Smooth muscle cell (in vitro differentiated cells): ENCODE measurements at regions not wholly inside any gene's neighbourhood (a gene's known extent, or its start where the extent isn't known, plus 50 kb on each side); places are given as distances from the start of the nearest gene placed in this dataset.

Experiments
- DNase-seq: peaks from one replicate; lab custom pipeline; 2025; ENCODE audit not compliant: unreplicated experiment; lab: John Stamatoyannopoulos, UW
- H2AFZ ChIP-seq: fragments of 200-600 bp; sonication (generic); 2 replicates; pipeline ENCODE4 v1.6.0; 2016; ENCODE audit warnings: antibody characterized with exemption, low read depth, mild to moderate bottlenecking
- H3F3A ChIP-seq: fragments of 200-600 bp; sonication (generic); 2 replicates; pipeline ENCODE4 v1.6.0; 2017; ENCODE audit warnings: antibody characterized with exemption, low read depth
- H3K27ac ChIP-seq: fragments of 200-600 bp; sonication (generic); 2 replicates; pipeline ENCODE4 v1.5.1; 2016; ENCODE audit warnings: low read depth, mild to moderate bottlenecking
- H3K27me3 ChIP-seq: fragments of 200-600 bp; sonication (generic); 2 replicates; pipeline ENCODE4 v1.6.1; 2016; ENCODE audit warnings: low read depth, mild to moderate bottlenecking
- H3K36me3 ChIP-seq: fragments of 200-600 bp; sonication (generic); 2 replicates; pipeline ENCODE4 v1.5.1; 2016; ENCODE audit warnings: low read depth
- H3K4me1 ChIP-seq: fragments of 200-600 bp; sonication (generic); 2 replicates; pipeline ENCODE4 v1.5.1; 2016; ENCODE audit warnings: low read depth
- H3K4me2 ChIP-seq: fragments of 200-600 bp; sonication (generic); 2 replicates; pipeline ENCODE4 v1.6.0; 2016; ENCODE audit warnings: mild to moderate bottlenecking
- H3K4me3 ChIP-seq: fragments of 200-600 bp; sonication (generic); 2 replicates; pipeline ENCODE4 v1.5.1; 2016; ENCODE audit warnings: mild to moderate bottlenecking
- H3K79me2 ChIP-seq: fragments of 200-600 bp; sonication (generic); 2 replicates; pipeline ENCODE4 v1.6.0; 2016; ENCODE audit warnings: low read depth, mild to moderate bottlenecking
- H3K9ac ChIP-seq: fragments of 200-600 bp; sonication (generic); 2 replicates; pipeline ENCODE4 v1.6.0; 2016; ENCODE audit warnings: low read depth
- H3K9me3 ChIP-seq: fragments of 200-600 bp; sonication (generic); replicated peaks from 2 replicates; pipeline ENCODE4 v1.5.1; 2016; ENCODE audit warnings: low read depth
- H4K20me1 ChIP-seq: fragments of 200-600 bp; sonication (generic); 2 replicates; pipeline ENCODE4 v1.6.0; 2016; ENCODE audit warnings: low read depth
- WGBS: methylation state at CpG from one replicate; pipeline ENCODE4 v1.1.7; 2016; ENCODE audit warnings: low lambda C conversion rate; 5-methylcytosine and 5-hydroxymethylcytosine counted together
- TF ChIP-seq, protein P1 (sequence below): fragments of 200-600 bp; sonication (generic); IDR thresholded peaks from 2 replicates; pipeline ENCODE4 v1.5.1; 2017; ENCODE audit warnings: borderline replicate concordance, mild to moderate bottlenecking, antibody characterized with exemption; ENCODE audit not compliant: insufficient read depth, poor library complexity, severe bottlenecking

DNA sequence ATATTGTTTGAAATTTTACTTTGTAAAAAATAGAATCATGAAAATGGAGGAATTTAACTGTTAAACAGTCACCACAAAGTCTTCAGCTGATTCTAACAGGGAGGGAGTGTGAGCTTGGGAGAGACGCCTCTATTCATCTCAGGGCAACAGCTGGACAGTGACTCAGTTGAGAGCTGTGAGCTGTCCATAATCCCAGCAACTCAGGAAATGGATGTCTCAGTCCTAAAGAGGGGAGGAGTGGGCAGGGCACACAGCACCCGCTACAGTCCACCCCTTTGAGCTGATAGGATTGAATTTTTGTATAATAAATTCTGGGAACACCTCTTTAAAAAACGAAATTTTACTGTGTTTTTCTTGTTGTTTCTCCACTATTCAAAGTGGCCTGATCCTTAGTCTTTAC, 255.1 kb upstream of the THUMPD2 start:
- no peak overlapping the region for H3K27ac ChIP-seq
- no peak for DNase-seq

DNA sequence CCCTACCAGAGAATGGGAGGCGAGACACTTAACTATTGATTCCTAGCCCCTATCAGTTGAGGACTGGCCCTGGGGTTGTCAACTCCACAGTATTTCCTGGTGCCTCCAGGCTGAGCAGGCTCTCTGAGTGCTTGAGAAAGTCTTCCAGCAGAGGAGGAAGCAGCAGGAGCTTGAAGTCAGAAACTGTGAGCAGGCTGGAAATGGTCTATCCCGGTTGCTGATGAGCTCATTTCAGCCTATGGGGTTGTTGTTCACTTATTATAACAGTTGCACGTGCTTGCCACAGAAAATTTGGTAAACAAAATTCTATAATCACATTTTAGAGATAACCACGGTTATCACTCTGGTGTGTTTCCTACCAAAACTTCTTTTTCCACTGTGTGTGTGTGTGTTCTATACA, 254.7 kb upstream of the THUMPD2 start:
- Histone ChIP-seq H3K36me3 (no peaks in the 10 kb centered on the region), H3K9me3 (no peaks in the 10 kb centered on the region), H3K27me3 (no peaks in the 10 kb centered on the region), H3K4me1 (no peaks in the 10 kb centered on the region), H3K27ac (no peak overlapping the region), H3K9ac (no peak overlapping the region), H3K79me2 (no peaks in the 10 kb centered on the region), H4K20me1 (no peaks in the 10 kb centered on the region), H3K4me3 (no peak overlapping the region), H3F3A (no peaks in the 10 kb centered on the region), H2AFZ (no peak overlapping the region), H3K4me2 (no peak overlapping the region)
- WGBS, result 81% methylated on average over 4 of the region's 4 CpGs
- TF ChIP-seq, protein P1, sequence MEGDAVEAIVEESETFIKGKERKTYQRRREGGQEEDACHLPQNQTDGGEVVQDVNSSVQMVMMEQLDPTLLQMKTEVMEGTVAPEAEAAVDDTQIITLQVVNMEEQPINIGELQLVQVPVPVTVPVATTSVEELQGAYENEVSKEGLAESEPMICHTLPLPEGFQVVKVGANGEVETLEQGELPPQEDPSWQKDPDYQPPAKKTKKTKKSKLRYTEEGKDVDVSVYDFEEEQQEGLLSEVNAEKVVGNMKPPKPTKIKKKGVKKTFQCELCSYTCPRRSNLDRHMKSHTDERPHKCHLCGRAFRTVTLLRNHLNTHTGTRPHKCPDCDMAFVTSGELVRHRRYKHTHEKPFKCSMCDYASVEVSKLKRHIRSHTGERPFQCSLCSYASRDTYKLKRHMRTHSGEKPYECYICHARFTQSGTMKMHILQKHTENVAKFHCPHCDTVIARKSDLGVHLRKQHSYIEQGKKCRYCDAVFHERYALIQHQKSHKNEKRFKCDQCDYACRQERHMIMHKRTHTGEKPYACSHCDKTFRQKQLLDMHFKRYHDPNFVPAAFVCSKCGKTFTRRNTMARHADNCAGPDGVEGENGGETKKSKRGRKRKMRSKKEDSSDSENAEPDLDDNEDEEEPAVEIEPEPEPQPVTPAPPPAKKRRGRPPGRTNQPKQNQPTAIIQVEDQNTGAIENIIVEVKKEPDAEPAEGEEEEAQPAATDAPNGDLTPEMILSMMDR, result no peak
- no peak for DNase-seq

More for the DNA sequence above, 255.1 kb upstream of the THUMPD2 start:
- Histone ChIP-seq H3K4me2 (no peak overlapping the region), H3K27me3 (no peaks in the 10 kb centered on the region), H3K4me3 (no peak overlapping the region), H3K9ac (no peak overlapping the region), H3K79me2 (no peaks in the 10 kb centered on the region), H4K20me1 (no peaks in the 10 kb centered on the region), H3K4me1 (no peaks in the 10 kb centered on the region), H2AFZ (no peak overlapping the region), H3F3A (no peaks in the 10 kb centered on the region), H3K36me3 (no peaks in the 10 kb centered on the region), H3K9me3 (no peaks in the 10 kb centered on the region)
- TF ChIP-seq, protein P1, result no peak
- WGBS, result 67% methylated on average over 3 of the region's 3 CpGs

DNA sequence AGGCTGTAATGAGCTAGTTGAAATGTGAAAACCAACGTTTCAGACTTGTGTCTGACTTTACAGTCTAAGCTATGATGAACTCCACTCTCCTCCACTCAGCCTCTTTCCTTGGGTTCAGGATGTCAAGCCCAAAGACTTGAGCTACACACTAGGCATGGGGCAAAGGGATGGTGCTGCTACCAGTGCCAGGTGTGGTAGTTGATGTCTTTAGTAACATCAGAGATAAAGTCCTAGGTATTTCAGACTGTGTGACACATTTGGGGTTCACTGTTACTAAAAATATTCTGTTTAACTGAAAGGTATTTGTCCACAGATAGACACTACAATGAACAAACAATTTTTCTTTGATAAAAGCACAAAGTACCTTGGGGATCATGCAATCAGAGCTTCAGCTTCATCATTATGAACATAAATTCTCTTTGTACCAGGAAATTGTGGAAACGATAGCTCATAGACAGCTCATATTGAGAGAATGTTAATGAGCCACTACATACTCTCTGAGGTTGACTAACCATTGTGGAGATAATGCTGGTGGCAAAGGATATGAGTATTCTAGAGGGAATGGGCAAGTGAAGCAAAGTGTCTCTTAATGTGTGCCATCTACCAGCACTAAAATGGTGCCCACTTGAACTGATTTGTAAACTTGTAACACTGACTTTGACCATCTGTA, 253.7 kb upstream of the THUMPD2 start:
- TF ChIP-seq, protein P1, result no peak
- Histone ChIP-seq H2AFZ (no peak overlapping the region), H3K4me2 (no peak overlapping the region), H4K20me1 (no peaks in the 10 kb centered on the region), H3K27me3 (no peaks in the 10 kb centered on the region), H3K9ac (no peak overlapping the region), H3K27ac (peak overlapping the region; percentile 48), H3K9me3 (no peaks in the 10 kb centered on the region), H3K79me2 (no peaks in the 10 kb centered on the region), H3K4me1 (no peaks in the 10 kb centered on the region), H3F3A (no peaks in the 10 kb centered on the region), H3K4me3 (no peak overlapping the region), H3K36me3 (no peaks in the 10 kb centered on the region)
- 59% methylated on average over 2 of the region's 2 CpGs for WGBS
- DNase-seq, result no peak

DNA sequence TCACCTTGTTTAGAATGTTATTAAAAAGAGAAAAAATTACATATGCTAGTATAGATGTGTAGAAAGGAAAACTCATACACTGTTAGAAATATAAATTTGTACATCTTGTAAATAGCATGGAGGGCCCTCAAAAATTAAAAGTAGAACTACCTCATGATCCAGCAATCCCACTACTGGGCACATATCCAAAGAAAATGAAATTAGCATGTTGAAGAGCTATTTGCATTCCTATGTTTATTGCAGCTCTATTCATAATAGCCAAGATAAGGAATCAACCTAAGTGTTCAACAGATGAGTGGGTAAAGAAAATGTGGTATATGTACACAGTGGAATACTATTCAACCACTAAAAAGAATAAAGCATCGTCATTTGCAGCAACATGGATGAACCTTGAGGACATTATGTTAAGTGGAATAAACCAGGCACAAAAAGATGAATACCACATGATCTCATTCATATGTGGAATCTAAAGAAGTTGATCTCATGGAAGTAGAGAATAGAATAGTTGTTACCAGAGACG, 251.5 kb upstream of the THUMPD2 start:
- H3K27me3 ChIP-seq, result no peaks in the 10 kb centered on the region
- no peak overlapping the region for H2AFZ ChIP-seq
- no peak overlapping the region for H3K4me2 ChIP-seq
- no peak overlapping the region for H3K27ac ChIP-seq
- no peaks in the 10 kb centered on the region for H3K36me3 ChIP-seq
- no peaks in the 10 kb centered on the region for H4K20me1 ChIP-seq
- H3K9ac ChIP-seq, result no peak overlapping the region
- H3K4me3 ChIP-seq, result no peak overlapping the region
- H3K79me2 ChIP-seq, result no peaks in the 10 kb centered on the region
- 97% methylated on average over 2 of the region's 2 CpGs for WGBS
- no peaks in the 10 kb centered on the region for H3K4me1 ChIP-seq
- TF ChIP-seq, protein P1, result no peak
- no peak for DNase-seq
- no peaks in the 10 kb centered on the region for H3K9me3 ChIP-seq
- H3F3A ChIP-seq, result no peaks in the 10 kb centered on the region
